HG03378 (cell line): ENCODE measurements at regions not wholly inside any gene's neighbourhood (a gene's known extent, or its start where the extent isn't known, plus 50 kb on each side); places are given as distances from the start of the nearest gene placed in this dataset.

Experiments
- ATAC-seq: cut with Tn5 transposase; IDR thresholded peaks from one replicate; pipeline ENCODE4 v1.9.1; 2021; ENCODE audit warnings: mild to moderate bottlenecking, moderate library complexity; ENCODE audit not compliant: unreplicated experiment

DNA sequence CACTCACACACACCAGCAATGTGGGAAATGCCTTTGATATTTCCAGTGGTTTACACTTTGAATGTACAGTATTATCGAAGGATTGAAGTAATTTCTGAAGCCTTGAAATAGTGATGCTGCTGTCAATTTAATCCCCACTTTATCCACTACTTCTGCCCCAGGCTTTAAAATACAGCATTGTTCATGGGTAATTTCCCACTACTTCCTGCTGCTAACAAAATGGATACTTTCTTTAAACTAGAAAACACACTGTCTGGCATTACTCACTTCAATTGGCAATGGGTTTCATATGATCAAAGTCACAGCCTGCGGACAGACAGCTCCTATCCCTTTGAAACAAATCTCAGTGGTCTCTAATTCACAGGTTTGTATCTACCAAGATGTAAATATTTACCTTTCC, 292.2 kb downstream of the CDH11 start:
- ATAC-seq, result no peak

DNA sequence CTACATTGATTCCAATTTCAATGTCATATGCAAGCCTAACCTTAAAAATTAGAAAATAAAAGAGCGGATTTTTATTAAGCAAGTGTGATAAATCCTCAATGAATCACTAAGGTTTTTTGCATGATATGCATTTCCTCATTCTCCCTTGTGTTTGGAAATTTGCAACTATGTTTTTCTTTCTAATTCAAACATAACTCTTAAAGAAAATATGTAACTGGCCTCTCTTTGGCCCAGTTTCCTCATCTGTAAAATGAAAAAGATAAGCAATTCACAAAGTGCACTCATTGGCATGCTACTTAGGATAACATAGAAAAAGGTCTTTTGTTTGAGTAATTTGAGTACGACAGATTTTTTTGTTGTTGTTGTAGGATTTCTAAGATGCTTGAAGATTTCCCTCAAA, 295.5 kb downstream of the CDH11 start:
- ATAC-seq, result no peak

DNA sequence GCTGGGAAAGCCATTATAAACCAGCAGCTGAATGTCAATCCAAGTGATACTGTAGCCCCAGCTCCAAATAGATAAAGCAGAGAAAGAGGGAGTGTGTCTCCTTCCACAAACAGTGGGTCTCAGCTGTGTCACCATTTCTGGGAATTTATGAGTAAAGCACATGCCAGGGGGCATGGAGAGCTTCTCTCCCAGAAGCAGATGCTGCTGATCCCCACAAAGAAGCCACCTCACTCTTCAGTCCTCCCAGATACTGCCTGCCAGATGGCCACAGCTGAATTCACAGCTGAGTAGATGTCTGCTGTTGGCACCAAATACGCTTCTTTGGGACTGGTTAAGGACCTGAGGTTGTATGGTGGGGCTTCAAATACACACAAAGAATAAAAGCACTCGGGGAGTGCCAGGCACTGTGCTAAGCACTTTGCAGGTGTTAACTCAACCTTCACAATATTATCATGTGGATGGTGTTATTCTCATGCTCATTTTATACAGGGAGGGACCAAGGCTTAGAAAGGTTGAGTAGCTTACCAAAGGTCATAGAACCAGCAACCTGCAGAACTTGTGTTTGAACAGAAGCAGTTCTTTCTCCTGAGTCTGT, 298.3 kb downstream of the CDH11 start:
- ATAC-seq, result no peak

DNA sequence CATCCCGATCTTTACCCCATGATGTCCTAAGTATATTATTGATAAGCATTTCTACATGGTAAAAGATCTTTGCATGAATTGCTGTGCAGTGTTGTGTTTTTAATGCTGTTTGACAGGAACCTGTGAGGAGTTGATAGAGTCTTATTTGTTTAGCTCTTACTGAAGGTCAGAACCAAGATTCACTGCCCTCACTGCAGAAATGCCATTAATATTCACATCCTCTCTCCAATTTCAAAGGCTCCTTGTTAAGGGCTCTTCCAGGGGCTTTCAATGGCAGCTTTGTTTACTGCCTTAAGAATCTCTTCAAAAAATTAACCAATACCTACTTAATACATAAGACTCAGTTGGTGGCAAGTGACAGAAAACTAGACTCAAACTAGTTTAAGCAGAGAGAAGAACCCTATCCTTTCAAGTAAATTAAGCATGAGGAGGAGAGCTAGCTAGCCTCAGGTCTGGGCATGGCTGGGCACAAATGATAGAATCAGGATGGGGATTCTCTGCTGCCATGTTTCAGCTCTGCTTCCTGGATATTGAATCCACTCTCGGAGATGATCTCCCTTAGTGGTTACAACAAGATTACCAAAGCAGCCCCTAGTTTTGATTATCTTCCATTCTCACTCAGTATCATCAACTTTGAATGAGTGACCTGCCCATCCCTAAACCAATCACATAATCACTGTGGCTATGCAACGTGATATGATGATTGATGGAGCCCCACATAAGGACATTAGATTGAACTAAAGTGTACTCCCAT, 311.8 kb downstream of the CDH11 start:
- ATAC-seq, result no peak

DNA sequence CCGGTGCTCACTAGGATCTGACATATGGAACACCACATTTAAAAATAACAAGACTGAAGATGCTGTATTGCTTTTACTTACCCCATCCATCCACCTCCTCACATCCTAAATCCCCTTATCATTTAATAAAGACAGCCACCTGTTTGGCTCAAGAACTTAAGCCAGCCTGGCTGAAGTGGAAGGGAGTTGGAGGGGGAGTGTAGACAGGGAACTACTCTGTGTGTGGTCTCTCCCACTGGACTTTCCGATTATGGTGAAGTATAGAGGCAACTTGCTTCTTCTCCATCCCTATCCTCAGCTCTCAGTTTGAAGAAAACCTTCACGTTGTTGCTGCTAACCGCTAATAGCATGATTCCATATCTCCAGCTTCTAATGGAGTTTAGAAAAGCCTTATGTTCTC, 313.4 kb downstream of the CDH11 start:
- ATAC-seq, result no peak

DNA sequence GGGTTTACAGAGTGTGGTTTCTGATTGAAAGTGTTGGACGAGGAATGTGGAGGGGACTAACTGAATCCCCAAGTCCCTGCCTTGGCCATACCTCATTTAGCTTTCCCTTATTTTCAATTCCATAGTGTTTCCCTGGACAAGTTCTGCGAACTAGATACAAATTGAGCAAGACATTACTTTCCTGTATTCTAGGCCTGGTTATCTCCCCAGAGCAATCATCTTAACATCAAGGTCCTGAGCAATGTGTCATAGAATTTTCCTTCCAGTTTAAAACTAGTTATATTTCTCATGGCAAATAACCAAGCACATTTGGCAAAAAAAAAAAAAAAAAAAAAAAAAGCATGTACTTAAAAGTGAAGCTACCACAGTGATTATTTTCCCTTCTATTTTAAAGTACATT, 330.1 kb downstream of the CDH11 start:
- no peak for ATAC-seq

DNA sequence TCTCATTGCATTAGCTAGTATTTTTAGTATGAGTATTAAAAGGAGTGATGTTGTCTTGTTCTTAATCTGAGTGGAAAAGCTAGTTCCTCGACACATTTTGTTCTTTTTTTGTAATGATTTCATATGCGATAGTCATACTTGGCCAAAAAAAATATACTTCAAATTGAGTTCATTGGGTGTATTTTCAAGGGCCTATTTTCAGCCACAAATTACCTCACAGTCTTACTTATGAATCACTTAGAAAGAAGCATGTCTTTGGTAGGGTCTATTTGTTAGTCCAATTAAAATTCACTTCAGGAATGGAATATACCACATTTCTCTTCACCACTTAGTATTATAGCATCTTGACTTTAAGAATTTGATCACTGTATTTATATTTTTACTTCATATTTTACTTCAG, 337.2 kb downstream of the CDH11 start:
- no peak for ATAC-seq

DNA sequence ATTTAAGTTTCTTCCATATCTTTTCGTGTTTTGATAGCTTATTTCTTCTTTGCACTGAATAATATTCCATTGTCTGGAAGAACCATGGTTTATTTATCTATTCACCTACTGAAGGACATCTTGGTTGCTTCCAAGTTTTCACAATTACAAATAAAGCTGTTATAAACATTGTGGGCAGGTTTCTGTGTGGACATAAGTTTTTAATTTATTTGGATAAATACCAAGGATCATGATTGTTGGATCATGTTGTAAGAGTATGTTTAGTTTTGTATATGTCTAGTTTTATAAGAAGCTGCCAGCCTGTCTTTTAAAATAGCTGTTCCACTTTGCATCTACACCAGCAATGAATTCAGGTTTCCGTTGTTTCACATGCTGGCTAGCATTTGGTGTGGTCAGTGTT, 339.4 kb downstream of the CDH11 start:
- ATAC-seq, result no peak

DNA sequence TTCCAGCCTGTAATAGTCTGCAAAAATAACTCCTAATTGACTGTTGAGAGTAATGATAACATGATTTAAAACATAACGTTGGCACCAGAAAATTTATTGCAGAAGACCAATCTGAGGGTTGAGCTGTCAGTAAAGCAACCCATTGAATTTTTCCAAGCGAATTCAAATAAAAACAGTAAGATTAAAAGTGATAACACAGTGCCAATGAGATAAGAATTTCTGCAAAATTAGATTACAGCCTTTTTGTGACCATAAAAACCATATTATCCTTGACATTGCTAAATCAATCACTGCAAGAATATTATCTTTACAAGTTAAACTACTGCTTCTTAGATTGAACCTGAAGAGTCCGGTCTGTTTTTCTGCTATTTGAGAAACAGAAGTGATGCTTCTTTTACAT, 341.4 kb downstream of the CDH11 start:
- no peak for ATAC-seq

DNA sequence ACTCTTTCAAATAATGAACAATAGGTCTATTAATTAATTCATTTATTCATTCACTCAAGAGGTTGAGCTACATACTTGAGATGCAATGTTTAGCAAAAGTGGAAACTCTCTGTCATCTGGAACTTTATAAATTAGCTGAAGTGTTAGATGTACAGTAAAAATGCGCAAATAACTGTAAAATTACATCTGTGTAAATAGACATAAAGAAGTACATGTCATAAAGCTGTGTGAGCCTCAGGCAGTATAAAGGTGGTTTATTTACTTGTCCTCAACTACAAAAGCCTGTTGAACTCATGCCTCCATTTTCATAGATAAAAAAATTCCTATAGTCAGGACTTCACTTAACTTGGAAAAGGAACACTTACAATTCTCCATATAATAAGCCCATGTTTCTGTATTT, 343.1 kb downstream of the CDH11 start:
- no peak for ATAC-seq

DNA sequence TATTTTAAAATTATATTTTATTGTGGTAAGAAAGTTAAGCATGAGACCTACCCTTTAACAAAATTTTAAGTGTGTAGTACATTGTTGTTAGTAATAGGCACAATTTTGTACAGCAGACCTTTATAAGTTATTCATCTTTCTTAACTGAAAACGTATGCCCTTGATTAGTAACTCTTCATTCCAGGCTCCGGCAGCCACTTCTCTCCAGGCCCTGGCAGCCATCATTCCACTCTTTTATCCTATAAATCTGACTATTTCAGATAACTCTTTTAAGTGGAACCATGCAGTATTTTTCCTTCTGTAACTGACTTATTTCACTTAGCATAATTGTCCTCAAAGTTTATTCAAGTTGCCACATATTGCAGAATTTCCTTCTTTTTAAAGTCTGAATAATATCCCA, 348.2 kb downstream of the CDH11 start:
- no peak for ATAC-seq

DNA sequence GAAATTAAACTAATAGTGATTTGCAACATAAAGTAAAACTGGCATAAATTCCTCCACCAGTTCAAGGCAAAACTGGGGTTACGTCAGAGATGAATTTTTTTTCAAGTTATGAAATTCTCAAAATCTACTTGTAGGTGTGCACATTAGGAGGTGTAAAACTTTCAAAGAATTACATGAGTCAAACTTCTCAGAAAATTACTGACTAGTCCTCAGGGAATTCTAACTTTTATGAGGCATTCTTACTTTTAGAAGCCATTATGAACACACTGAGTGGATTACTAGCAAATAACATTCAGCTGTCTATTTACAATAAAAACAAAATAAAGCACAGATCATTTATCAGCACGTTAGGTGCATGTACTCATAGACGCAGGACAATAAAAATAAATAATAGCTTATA, 348.7 kb downstream of the CDH11 start:
- no peak for ATAC-seq

DNA sequence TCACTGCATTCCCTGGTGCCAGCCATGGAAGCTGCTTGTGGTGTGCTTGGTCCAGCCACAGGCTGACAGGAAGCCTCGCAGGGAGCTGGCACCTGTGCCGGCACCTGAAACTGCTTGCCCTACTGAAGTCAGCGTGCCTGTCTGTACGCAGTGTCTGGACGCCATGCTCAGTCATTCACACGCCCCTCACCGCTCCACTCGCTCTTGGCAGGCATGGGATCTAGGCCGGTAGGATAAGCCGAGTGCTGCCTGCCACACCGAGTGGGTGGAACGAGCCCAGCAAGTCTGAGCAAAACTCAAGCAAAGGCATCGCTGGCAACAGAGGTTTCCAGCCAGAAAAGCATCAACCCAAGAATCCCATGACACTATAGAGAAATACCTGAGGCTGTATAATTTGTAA, 350.6 kb downstream of the CDH11 start:
- ATAC-seq, result no peak

DNA sequence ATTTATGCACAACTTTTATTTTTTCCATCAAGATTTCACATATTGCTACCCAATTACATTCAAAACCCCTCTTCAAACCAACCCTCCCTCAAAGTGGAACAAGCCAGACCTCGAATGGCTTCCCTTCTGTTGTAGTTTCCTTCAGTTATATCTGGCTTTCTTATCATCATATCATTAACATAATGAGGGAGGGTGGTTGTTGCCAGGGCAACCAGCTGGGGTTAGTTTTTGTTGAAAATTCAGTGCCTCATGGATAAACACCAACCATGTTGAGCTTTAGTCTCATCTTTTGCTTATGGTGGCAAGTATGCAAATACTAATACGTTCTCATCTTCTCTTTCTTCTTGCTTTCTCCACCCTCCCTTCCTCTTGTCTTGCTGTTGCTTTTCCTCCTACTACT, 359.7 kb downstream of the CDH11 start:
- no peak for ATAC-seq

DNA sequence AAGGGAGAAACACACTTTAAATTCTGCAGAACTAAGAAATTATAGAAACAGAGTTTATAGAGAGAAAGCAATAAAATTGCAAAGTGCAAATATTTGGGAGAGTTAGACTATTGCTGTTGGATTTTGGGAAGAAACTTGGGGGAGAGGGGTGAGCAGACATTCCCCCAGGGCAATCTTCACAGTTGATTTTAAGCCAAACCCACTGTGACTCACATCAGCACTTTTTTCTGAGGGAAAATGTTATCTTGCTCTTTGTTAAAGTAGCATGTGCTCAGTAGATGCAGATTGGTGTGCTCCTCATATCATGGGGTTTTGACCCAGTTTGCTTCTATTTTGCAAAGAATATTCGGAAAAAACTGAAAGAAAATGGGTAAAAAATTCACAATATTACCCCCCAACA, 367.6 kb downstream of the CDH11 start:
- ATAC-seq, result no peak

DNA sequence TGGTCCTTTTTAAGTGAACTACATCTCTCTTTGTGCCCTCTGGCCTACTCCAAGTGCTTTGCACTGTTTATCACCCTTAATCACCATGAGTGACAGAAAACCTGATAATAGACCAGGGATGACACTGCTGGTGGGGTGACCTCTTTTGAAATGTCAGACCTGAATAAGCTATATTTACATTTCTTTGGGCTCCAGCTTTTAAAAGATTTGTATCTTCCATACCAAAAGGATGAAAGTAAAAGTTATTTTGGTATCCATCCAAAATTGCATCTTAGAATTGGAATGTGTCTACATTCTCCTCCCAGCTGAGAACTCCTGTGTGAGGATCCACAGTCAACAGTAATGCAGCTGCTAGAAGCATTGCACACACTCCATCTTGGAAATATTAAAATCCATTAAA, 370.0 kb downstream of the CDH11 start:
- ATAC-seq, result no peak

DNA sequence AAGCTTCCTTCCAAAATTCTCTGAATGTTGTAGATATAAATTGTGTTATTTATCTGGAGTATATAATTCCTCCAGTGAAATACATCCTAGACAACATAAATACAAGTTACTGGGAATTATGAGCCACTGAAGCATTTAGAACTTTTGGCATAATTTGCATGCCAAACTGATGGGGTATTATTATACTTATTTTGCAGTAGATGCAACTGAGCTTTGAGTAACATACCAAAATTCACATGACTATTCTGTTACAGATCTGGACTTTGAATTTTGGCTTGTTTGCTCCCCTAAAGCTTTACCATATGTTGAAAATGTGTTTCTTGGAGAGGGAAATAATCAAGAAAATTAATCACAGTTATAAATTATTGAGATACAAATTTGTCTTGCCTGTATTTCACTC, 372.5 kb downstream of the CDH11 start:
- no peak for ATAC-seq

DNA sequence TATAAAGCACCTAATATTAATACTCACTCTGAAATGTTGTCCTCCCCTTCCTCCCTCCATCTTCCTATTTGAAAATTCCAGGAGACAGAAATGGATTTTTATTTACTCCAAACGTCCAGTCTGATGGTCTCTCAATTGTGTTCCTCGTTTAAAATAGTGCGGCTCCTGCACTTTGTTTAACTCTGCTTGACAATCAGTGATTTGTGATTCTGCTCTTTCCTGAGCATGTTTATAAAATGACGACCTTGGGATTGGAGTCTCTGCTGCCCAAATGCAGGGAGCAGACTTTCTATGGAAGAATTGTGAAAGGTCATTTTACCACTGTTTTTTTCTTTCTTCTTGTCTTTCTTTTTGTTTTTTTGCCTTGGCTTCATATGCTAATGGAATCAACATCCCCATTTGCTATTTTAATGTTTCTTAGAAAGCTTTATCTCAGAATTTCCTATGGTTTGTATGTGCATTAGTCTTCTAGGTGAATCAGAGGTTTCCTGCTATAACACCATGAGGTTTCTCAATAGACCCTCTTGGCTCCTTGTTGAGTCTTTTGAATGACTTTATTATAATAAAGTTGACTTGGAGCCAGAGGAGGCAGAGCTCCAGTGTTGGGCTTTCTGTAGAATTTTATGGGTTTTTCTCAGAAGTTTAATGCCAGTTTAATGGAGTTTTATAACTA, 376.5 kb downstream of the CDH11 start:
- no peak for ATAC-seq

DNA sequence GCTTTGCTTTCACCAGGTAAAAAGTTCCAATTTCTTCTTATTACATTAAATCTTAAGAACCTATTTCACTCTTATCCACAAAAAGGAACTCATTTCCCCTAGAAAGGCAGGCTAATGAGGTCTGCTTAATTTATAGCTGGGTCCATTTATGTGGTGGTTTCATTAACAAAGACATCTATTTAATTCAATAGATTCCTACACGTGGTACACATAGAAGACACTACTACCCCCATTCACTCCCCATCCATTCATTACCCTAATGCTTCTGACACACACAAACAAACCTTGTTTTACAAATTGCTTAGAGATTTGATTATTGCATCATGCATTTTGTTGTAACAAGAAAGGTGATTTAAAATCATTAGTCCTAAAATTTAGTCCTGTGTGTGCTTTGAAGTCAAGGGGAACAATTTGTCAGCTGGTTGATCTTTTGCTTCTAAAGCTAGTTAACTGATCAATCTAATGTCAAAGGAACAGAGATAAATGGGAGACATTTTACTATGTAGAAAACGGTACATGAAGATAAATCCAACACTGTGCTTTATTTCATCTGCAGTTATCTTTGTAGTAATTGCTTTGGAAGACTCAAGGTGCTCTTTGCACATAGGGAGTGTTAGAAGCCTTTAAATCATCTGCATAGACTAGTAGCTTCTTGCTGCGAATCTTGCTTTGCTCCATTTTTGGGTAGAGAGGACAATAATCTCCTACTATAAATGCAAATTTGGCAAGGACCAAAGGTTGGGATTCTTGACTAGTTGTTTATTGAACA, 379.2 kb downstream of the CDH11 start:
- ATAC-seq, result no peak

DNA sequence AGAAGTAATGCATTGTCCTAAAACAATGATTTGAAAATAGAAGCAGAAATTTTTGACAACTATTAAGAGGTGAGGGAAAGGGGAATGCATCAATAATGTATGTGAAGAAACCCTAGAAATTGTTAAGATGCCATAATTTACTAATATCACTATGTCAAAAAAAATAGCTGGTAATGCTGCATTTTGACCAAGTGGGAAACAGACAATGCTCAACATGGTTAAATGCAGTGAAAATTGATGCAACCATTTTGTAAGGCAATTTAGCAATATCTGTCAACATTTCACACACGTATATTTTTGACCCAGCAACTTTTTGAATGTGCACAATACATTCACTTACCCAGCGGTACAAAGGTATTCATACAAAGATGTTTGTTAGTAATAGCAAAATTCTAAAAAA, 381.6 kb downstream of the CDH11 start:
- ATAC-seq, result no peak

DNA sequence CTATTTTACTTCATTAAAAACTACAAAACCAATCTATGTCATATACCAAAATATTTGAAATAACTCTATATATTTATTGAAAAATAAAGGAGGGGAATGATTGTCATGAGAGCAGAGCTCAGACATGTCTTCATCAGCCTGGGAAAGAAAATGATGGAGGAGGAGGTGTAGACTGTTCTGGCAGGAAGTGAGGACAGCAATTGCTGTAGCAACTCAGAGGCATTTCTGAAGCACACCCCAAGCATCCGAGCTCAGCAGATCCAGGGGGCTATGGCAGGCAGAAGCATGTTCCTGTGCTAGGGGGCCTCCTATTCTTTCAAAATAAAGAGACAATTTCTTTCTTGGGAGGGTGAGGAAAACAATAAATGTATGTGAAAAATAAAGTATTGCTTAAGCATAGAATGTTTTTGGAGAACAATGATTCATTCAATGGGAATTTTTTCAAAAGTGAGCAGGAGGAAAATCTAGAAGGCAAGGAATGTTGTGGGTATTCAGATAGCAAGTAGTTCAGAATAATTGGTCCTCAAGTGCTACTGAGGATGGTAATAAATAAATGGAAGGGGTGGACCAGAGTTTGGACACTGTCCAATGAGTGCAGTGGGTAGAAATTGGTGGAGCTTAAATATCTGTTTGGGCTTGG, 383.4 kb downstream of the CDH11 start:
- no peak for ATAC-seq
